Lung (tissue), 11 donors: ENCODE measurements at regions not wholly inside any gene's neighbourhood (a gene's known extent, or its start where the extent isn't known, plus 50 kb on each side); places are given as distances from the start of the nearest gene placed in this dataset.

ENCODE experiments used
- ATAC-seq: fragments of 200-7000 bp; cut with Tn5 transposase; one replicate; pipeline ENCODE4 v1.9.1; 2020; ENCODE audit warnings: moderate number of reproducible peaks; ENCODE audit not compliant: insufficient read depth, low FRiP score
- DNase-seq, 3 donors: peaks; one replicate each; pipeline ENCODE4 v3.0.0-alpha.2; 2013 to 2017
- H3K27ac ChIP-seq, 2 donors: one replicate each; pipeline ENCODE4 v1.5.1; 2013; ENCODE audit warnings: mild to moderate bottlenecking in 2 of 2, moderate library complexity in 2 of 2, control low read depth in 1 of 2, inconsistent platforms in 1 of 2, low read depth in 1 of 2, low read length in 1 of 2
- H3K27me3 ChIP-seq, 3 donors: one replicate each; pipeline ENCODE4 v1.5.1; 2013; ENCODE audit warnings: low read length in 2 of 3; ENCODE audit not compliant: control insufficient read depth in 3 of 3, insufficient read depth in 3 of 3
- H3K36me3 ChIP-seq, 4 donors: one replicate each; pipeline ENCODE4 v1.5.1; 2013; ENCODE audit warnings: low read length in 4 of 4, mild to moderate bottlenecking in 1 of 4, moderate library complexity in 1 of 4; ENCODE audit not compliant: control insufficient read depth in 4 of 4, insufficient read depth in 4 of 4
- H3K4me1 ChIP-seq, 5 donors: one replicate each; pipeline ENCODE4 v1.5.1; 2013; ENCODE audit warnings: low read length in 5 of 5, mild to moderate bottlenecking in 2 of 5, moderate library complexity in 1 of 5; ENCODE audit not compliant: control insufficient read depth in 5 of 5, insufficient read depth in 5 of 5
- H3K4me3 ChIP-seq: one replicate; pipeline ENCODE4 v1.5.1; 2013; ENCODE audit warnings: mild to moderate bottlenecking, control low read depth, moderate library complexity
- H3K9ac ChIP-seq, 2 donors: one replicate each; pipeline ENCODE4 v1.5.1; 2013; ENCODE audit warnings: low read length in 2 of 2, control low read depth in 1 of 2; ENCODE audit not compliant: insufficient read depth in 1 of 2
- H3K9me3 ChIP-seq, 4 donors: one replicate each; pipeline ENCODE4 v1.5.1; 2013; ENCODE audit warnings: low read length in 3 of 4, mild to moderate bottlenecking in 1 of 4, moderate library complexity in 1 of 4; ENCODE audit not compliant: control insufficient read depth in 4 of 4, insufficient read depth in 3 of 4
- CTCF ChIP-seq: IDR thresholded peaks from 2 replicates; pipeline ENCODE4 v1.5.1; 2012; ENCODE audit warnings: mild to moderate bottlenecking; ENCODE audit errors: control extremely low read depth, extremely low read depth
- WGBS, 2 donors: extraction: QIAGEN DNeasy Blood & Tissue Kit; methylation state at CpG; one replicate each; pipeline ENCODE4 v1.1.7; 2013; 5-methylcytosine and 5-hydroxymethylcytosine counted together
- donor health status: control.
- donor health status: control.
- donor health status: Bipolar disorder and iron deficiency.
- donor health status: healthy.
- donor health status: DM: yes; HTN: yes; CAD: no.

DNA sequence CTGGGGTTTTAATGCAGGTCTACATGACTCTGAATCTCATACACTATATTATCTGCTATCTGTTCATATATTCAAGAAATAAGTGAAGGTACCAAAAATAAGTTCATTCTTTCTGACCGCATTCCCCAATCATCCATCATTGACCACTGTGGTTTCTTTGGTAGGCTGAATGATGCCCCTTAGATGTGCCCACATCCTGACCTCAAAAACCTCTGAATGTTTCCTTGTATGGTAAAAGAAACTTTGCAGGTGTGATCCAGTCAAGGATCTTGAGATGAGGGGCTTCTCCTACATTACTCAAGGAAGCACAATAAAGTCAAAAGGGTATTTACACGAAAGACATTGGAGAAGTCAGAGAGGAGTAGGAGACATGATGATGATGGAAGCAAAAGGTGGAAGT is 60.6 kb upstream of the LRRC8B start:
- no peak for TF ChIP-seq CTCF
- DNase-seq (no peak), ATAC-seq (no peak)
- Histone ChIP-seq H3K36me3 (no peaks in the 10 kb centered on the region), H3K9ac (no peak overlapping the region), H3K4me3 (no peak overlapping the region), H3K4me1 (peaks cover 0 to 3% (median 0%) of the 10 kb centered on the region in 5 donors), H3K27ac (no peak overlapping the region), H3K27me3 (no peaks in the 10 kb centered on the region), H3K9me3 (no peaks in the 10 kb centered on the region)
- 31 to 36% methylated on average over 2 of the region's 2 CpGs for WGBS, 2 donors

GRCh38 chr1:89465201-89465600 is 59.4 kb upstream of the LRRC8B start:
- TF ChIP-seq CTCF = no peak
- WGBS, 2 donors = 96 to 100% methylated on average over 1 of the region's 1 CpG
- Histone ChIP-seq H3K9me3 (no peaks in the 10 kb centered on the region), H3K27ac (no peak overlapping the region), H3K9ac (no peak overlapping the region), H3K27me3 (no peaks in the 10 kb centered on the region), H3K4me1 (peaks cover 0 to 3% (median 0%) of the 10 kb centered on the region in 5 donors), H3K36me3 (no peaks in the 10 kb centered on the region), H3K4me3 (no peak overlapping the region)
- ATAC-seq (no peak), DNase-seq (no peak)

DNA sequence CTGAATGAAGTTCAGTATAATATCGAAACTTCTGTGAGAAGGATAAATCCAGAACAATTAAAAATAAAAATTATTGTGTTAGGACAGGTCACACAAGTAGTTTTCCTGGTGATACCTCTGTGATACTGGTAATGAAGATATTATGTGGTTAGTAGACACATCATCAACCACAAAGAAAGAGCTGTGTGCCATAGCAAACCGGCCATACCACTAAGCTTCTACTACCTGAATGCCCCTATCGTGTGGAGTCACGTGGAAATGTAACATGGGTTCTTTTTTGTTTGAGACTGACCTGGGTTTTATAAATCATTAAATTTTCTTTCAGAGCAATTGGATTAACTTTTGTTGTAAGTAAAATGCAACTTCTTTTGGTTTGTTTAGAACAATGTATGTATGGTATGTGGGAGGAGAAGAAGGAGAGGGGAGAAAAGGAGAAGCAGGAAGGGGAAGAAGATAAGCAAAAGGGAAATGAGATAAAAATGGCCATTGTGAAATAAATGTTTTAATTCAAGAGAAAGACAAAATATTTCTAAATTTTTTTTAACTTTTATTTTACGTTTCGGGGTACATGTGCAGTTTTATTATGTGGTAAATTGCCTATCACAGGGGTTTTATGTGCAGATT is 58.2 kb upstream of the LRRC8B start:
- WGBS, 2 donors = 24 to 55% methylated on average over 6 of the region's 6 CpGs
- no peak for DNase-seq
- H3K4me1 ChIP-seq = peaks cover 0 to 3% (median 0%) of the 10 kb centered on the region in 5 donors
- no peak for ATAC-seq
- no peak overlapping the region for H3K4me3 ChIP-seq
- H3K9ac ChIP-seq = no peak overlapping the region
- no peaks in the 10 kb centered on the region for H3K9me3 ChIP-seq
- no peaks in the 10 kb centered on the region for H3K36me3 ChIP-seq
- H3K27me3 ChIP-seq = no peaks in the 10 kb centered on the region
- no peak overlapping the region for H3K27ac ChIP-seq
- TF ChIP-seq CTCF = no peak

- Histone ChIP-seq H3K27ac (no peak overlapping the region), H3K4me1 (no peaks in the 10 kb centered on the region), H3K9ac (no peak overlapping the region), H3K27me3 (no peaks in the 10 kb centered on the region), H3K4me3 (no peak overlapping the region), H3K9me3 (peaks cover 0 to 5% (median 0%) of the 10 kb centered on the region in 4 donors), H3K36me3 (no peaks in the 10 kb centered on the region)
- DNase-seq = no peak
- no peak for ATAC-seq
- WGBS, 2 donors = 64 to 98% methylated on average over 1 of the region's 1 CpG
- no peak for TF ChIP-seq CTCF
Measured at GRCh38 chr1:89472253-89472652, 52.4 kb upstream of the LRRC8B start.
